HG03045 (cell line): ENCODE measurements at regions not wholly inside any gene's neighbourhood (a gene's known extent, or its start where the extent isn't known, plus 50 kb on each side); places are given as distances from the start of the nearest gene placed in this dataset.

Experiments used
- ATAC-seq: cut with Tn5 transposase; IDR thresholded peaks from one replicate; pipeline ENCODE4 v1.9.1; 2021; ENCODE audit warnings: mild to moderate bottlenecking, moderate library complexity; ENCODE audit not compliant: unreplicated experiment

DNA sequence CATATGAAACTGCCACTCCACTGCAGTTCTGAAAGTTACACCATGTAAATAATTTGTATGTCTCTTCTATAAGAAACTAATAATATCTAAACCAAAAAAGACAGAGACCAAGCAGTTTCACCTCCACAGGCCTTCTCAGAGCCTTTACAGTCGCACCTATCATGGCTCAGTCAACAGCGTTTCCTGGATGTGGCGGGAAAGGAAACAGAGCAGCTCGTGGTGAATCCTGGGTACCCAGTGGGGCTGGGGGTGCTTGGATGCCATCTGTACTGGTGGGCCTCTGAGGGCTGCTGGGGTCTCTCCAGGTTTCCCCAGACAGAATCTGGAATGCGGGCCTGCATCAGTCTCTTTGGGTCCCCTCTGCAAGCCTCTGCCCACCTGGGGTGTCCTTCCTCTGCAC is 100.2 kb upstream of the CASZ1 start:
- ATAC-seq = no peak

DNA sequence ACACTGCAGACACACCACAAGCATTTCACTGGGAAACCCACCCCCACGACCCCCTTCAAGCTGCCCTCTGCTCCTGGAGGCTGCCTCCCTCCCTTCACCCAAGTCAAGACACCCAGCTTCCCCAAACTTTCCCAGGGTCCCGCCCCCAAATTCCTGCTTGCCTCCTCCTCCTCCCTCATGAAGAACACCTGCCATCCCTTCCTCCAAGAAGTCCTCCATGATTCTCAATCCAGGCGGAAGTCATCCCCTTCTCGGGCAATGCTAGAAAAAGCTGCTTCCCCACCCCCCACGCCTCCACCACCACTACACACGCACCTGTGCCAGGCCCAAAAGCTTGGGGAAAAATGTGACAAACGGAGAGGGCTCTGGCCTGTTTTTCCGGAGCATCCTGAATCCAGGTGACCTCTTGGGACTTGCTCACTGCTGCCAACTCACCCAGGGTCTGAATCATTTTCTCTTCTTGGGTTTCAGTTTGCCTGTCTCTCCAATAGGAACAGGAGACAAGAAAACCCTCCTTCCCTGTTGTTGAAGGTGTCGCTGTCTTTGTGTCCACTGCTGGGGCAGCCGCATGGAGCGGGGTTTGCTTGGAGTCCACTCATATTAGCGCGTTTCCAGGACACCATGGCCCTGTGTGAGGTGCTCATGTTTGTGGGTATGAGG is 101.0 kb upstream of the CASZ1 start:
- no peak for ATAC-seq

DNA sequence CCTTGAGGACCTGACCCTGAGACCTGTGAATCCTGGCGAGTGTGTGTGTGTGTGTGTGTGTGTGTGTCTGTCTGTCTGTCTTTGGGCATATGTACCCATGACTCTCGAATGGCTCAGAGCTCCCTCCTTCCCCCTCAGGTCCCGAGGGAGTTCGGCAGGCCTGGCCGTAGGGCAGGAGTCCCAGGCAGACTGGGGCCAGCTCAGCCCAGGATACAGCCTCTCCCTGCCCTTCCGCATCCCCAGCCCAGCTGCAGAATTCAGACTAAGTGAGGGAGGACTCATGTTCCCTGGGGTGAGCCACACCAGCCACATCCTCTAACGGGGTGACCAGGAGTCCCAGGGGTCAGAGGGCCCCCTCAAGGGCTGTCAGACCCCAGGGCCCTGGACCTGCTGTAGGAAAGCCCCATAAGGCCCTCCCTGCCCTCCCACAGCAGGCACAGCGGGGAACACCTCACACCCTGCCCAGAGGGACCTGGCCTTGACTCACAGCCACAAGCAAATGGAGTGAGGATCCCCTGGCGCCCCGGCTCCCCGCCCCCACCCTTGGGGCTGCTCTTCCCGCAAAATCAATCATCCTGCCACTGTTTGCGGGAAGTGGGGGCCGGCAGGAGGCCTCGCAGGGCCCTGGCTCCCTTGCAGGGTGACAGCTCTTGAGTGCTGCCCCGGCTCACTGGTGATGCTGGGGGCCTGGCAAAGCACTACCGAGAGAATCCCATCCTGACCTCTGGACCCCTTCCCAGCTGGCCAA is 101.7 kb upstream of the CASZ1 start:
- no peak for ATAC-seq

- no peak for ATAC-seq
These were observed 102.5 kb upstream of the CASZ1 start for GRCh38 chr1:10898921-10899320.

DNA sequence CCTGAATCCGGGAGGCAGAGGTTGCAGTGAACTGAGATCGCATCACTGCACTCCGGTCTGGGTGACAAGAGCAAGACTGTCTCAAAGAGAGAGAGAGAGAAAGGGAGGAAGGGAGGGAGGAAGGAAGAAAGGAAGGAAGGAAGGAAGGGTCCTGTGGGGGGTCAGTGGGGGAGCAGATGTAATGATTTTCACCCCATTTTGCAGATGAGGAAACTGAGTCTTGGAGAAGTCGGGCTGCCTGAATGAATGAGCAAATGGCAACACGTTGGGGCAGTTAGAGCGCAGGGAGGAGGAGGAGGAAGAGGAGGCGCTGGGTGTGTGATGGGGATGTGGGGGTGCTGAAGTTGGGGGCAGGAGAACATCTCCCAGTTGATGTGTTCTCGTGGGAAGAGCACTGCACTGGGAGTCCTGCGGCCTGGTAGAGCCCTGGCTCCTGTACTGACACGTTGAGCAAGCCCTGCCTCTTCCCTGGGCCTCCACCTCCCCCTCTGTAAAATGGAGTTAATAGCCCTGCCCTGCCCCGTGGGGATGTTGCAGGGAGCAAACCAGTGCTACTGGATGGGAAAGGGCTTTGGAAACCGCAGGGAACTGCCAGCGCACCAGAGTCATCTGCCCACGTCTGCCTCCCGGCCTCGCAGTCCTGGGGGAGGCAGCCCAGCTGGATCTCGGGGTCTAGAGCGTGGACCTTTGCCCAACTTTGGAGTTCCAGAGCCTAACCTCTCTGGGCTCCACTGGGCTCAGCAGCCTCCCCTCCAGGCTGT is 103.2 kb upstream of the CASZ1 start:
- no peak for ATAC-seq

- ATAC-seq = no peak
These were observed 103.8 kb upstream of the CASZ1 start for GRCh38 chr1:10900251-10900651.

GRCh38 chr1:10900691-10901090 is 104.2 kb upstream of the CASZ1 start:
- ATAC-seq = no peak

GRCh38 chr1:10901091-10901890 is 104.8 kb upstream of the CASZ1 start:
- ATAC-seq = no peak

DNA sequence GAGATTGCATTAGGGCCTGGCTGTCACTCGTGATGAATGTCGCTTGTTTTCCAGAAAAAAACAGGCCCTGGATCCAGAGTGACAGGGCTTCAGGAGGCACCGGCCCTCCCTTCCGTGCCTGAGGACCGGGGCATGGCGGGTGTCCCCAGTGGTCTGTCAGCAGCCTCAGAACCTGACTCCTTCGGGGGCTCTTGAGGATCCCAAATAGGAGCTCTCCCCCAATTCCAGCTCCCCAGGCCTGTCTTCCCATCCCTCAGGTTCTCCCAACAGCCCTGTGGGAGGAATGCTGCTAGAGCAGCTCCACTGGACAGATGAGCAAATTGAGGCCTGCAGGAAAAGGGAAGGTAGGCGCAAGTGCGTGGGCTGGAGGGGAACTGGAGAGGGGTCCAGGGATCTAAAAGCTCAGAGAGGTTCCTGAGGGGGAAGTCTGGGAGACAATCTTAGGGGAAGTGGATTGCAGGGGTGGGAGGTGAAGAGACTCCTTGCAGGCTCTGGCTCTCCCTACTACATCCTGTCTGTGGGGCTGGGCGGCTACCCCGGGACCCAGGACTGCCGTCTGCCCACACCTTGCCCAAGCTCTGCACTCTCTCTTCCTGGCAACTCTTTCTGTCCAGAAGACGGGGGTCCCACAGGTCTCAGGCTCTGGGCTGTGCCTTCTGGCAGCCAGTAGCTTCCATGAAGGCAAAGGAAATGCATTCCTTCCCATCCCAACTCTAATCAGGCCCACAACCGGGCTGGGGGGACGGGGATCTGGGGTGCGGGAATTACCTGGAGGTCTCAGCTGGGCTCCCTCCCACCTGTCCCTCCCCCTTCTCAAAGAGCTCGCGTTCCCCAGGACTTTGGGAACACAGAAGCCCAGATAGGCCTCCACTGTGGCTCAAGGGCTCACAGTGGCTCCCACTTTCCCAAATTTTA is 105.7 kb upstream of the CASZ1 start:
- ATAC-seq = no peak

- no peak for ATAC-seq
These were observed 107.0 kb upstream of the CASZ1 start for GRCh38 chr1:10903421-10903820.

- ATAC-seq = no peak
These were observed 107.4 kb upstream of the CASZ1 start for GRCh38 chr1:10903821-10904220.

DNA sequence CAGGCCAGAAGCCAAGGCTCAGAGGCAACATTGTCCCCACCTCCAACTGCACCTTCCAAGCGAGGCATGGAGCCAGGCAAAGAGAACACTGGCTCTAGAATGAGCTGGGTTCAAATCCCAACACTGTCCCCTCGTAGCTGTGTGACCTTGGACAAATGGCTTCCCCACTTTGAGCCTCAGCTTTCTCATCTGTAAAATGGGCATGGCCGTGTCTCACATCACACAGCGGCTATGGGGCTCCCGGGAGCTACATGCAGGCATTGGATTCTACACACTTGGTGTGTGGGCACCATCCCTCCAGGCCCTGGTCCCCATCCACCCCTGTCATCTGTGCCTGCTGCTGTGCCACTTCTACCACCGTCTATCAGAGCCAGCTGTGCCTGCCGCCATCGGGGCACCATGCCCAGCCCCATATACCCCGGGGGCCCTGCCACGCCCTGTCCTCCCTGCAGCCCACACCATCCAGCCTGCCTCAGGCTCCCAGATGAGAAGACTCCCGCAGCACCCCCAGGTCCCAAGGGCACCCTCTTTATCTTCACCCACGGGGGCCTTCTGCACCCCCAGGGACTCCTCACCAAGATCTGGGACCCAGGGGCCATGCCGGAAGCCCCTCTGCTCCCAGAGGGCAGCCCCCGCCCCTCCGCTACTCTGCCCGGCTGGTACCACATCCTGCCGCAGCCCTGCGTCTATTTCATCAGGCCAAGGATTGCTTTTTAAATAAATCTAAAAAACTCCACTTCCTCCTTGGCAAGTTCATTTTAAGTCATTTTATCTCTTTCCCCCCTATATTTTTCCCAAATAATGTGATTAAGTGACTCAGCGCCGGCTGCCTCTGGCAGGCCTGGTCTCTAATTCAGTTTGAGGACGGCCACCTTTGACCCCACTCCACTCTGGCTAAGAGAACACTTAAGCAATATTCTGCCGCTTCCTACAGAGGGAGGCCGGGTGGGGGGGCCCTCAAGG is 107.8 kb upstream of the TARDBP start:
- ATAC-seq = no peak

GRCh38 chr1:10905841-10906655 is 106.4 kb upstream of the TARDBP start:
- no peak for ATAC-seq

GRCh38 chr1:10906866-10907519 is 105.5 kb upstream of the TARDBP start:
- ATAC-seq = no peak

DNA sequence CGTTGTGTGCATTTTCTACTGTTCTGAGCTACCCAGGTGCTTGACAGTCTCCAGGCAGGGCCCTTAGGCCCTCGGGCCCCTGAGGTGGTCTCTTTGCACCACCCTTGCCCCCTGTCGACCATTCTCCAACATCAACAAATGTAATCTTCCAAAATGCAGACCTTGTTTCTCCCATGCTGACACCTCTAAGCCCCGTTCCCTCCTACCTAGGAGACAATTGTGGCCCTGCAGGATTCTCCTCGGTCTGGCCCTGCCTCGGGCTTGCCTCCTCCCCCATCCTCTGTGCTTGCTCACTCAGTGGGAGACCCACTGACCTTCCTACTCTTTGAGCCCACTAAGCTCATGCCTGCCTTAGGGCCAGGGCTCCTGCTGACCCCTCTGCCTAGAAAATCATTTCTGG is 104.2 kb upstream of the TARDBP start:
- ATAC-seq = no peak

DNA sequence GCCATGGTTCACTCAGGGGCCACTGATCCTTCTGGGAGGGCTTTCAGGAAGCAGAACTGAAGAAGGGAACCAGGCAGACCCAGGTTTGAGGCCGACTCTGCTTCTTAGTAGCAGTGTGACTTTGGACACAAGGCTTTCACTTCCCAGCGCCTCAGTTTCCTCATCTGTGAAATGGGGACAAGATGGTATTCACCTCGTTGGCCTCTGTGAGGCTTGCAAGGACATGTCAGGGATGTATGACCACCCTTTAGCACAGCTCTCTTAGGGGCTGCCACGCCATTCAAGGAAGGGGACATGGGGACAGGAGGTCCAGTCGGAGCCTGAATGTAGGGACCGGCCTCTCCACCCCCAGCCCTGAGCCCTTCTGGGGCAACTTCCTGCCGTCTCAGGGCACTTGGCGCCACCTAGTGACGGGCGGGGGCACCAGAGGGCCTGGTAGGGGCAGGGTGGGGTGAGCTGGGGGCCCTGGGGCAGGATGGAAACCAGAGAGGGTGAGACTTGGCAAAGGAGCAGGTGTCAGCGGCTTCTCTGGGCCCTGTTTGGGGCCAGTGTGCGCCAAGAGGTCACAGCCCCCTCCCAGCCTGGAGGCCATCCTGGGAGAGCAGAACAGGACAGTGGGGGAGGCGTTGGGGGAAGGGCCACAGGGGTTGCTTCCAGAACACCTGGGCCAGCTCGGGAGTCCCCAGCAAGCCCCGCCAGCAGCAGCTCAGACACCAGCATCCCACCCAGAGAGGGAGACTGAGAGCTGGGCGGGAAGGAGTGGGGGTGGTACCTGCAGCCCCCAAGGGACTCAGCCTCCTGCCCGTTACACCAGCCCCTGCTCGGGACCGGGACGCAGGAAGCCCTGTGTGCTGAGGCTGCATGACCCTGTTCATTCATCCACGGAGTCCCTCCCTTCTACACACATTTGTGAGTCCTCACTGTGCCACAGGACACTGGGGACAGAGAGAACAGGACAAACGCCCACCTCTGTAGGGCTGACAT is 102.5 kb upstream of the TARDBP start:
- ATAC-seq = no peak
